AG04450 (cell line): ENCODE measurements at regions not wholly inside any gene's neighbourhood (a gene's known extent, or its start where the extent isn't known, plus 50 kb on each side); places are given as distances from the start of the nearest gene placed in this dataset.

Experiments used
- CTCF ChIA-PET: fragments of 300-600, 350-600 bp; formaldehyde crosslinking; extraction: SDS; loops from one replicate; lab custom pipeline; 2022; ENCODE audit warnings: antibody characterized with exemption, inconsistent platforms; lab: Charles Lee
- POLR2A ChIA-PET: fragments of 350-600 bp; formaldehyde crosslinking; extraction: SDS; loops from one replicate; lab custom pipeline; 2021; ENCODE audit warnings: antibody characterized with exemption, inconsistent platforms; lab: Yijun Ruan, JAX
- DNase-seq: peaks from one replicate; pipeline ENCODE4 v3.0.0-alpha.2; 2011; ENCODE audit warnings: low read depth, low spot score
- H3K27ac ChIP-seq: one replicate; pipeline ENCODE4 v1.5.1; 2012; ENCODE audit warnings: low read depth, low read length, control low read depth
- H3K27me3 ChIP-seq: one replicate; pipeline ENCODE4 v1.6.0; 2012; ENCODE audit warnings: low read length; ENCODE audit not compliant: control insufficient read depth, insufficient read depth
- H3K4me3 ChIP-seq: 2 replicates; pipeline ENCODE4 v1.5.1; 2011; ENCODE audit warnings: mild to moderate bottlenecking, low read depth, low read length, control low read depth
- H3K9me3 ChIP-seq: 2 replicates; pipeline ENCODE4 v1.5.1; 2012; ENCODE audit warnings: low read length; ENCODE audit not compliant: control insufficient read depth, insufficient read depth
- TF ChIP-seq, protein P1 (sequence below): IDR thresholded peaks from 2 replicates; pipeline ENCODE4 v1.5.1; 2011; ENCODE audit warnings: low read depth, low read length, control low read depth, inconsistent platforms

DNA sequence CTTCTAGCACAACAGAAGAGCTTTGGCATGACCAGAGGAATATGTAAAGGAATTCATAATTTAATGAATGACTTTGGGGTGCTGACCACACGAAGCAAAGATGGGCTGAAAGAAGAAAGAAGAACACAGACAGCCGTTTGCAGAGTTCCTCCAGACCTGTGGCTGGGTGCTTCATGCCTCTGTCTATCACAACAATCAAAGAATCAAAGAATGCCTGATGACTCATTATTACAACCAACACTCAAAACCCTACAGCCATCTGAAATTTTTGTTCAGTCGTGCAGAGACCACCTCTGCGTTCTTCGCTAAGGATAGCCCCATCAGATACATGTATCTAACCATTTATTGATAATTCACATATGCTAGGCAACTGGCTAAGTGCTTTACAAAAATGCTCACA is 129.0 kb upstream of the PRICKLE2 start:
- H3K9me3 ChIP-seq: no peaks in the 10 kb centered on the region
- no peaks in the 10 kb centered on the region for H3K27me3 ChIP-seq
- TF ChIP-seq, protein P1, sequence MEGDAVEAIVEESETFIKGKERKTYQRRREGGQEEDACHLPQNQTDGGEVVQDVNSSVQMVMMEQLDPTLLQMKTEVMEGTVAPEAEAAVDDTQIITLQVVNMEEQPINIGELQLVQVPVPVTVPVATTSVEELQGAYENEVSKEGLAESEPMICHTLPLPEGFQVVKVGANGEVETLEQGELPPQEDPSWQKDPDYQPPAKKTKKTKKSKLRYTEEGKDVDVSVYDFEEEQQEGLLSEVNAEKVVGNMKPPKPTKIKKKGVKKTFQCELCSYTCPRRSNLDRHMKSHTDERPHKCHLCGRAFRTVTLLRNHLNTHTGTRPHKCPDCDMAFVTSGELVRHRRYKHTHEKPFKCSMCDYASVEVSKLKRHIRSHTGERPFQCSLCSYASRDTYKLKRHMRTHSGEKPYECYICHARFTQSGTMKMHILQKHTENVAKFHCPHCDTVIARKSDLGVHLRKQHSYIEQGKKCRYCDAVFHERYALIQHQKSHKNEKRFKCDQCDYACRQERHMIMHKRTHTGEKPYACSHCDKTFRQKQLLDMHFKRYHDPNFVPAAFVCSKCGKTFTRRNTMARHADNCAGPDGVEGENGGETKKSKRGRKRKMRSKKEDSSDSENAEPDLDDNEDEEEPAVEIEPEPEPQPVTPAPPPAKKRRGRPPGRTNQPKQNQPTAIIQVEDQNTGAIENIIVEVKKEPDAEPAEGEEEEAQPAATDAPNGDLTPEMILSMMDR: no peak
- POLR2A ChIA-PET: interaction anchor here (0.7 kb wide), 1 partner anchor 11 kb away, joined by 5 read pairs; no protein-coding TSS in a partner anchor
- H3K4me3 ChIP-seq: no peak overlapping the region
- CTCF ChIA-PET: interaction anchor here (0.8 to 1.6 kb wide), 2 partner anchors 130 to 331 kb away, joined by 3 to 4 read pairs; partner anchors contain the start of gene PSMD6
- no peak overlapping the region for H3K27ac ChIP-seq
- DNase-seq: no peak

DNA sequence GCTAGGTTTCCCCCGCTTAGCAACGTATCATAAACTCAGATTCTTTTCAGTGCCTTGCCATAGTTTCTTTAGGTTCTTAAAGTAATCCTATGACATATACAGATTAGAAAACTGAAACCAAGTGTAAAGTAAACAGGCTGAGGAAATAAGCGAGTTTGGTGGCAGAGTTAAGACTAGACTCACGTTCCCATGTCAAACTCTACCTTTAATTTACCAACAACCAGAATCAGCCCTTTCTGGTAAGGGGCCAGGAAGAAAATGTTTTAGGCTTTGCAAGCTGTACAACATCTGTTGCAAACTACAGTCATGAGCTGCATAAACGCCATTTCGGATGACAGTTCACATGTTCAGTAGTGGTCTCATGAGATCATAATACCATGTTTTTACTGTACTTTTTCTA is 128.0 kb upstream of the PRICKLE2 start:
- H3K27me3 ChIP-seq: no peaks in the 10 kb centered on the region
- ChIA-PET POLR2A (no interaction called here), CTCF (interaction anchor here (0.6 to 0.8 kb wide), 2 partner anchors 93 to 330 kb away, joined by 3 read pairs; partner anchors contain the start of gene PSMD6)
- DNase-seq: peak; percentile 29
- peak overlapping the region; percentile 13 for H3K27ac ChIP-seq
- TF ChIP-seq, protein P1: no peak
- peak overlapping the region; percentile 22 for H3K4me3 ChIP-seq
- H3K9me3 ChIP-seq: no peaks in the 10 kb centered on the region

DNA sequence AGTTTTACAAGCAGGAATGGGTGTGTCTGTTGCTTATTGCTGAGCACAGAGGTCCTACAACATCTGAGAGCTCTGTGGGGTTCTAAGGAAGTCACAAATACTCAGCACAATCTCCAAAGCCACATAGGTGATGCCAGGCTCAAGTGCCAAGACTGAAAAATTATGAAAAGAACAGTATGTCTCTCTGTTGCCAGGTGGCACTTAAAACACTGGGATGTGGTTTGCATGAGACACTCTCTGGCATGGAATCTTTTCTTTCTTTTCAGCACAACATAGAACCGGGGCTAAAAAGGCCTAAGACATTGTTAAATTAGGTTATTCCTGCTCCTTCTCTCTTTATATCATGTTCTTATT is 127.3 kb upstream of the PRICKLE2 start:
- TF ChIP-seq, protein P1: no peak
- peak overlapping the region; percentile 60 for H3K27ac ChIP-seq
- no peaks in the 10 kb centered on the region for H3K9me3 ChIP-seq
- ChIA-PET CTCF (no interaction called here), POLR2A (no interaction called here)
- no peak overlapping the region for H3K4me3 ChIP-seq
- H3K27me3 ChIP-seq: no peaks in the 10 kb centered on the region
- DNase-seq: no peak

DNA sequence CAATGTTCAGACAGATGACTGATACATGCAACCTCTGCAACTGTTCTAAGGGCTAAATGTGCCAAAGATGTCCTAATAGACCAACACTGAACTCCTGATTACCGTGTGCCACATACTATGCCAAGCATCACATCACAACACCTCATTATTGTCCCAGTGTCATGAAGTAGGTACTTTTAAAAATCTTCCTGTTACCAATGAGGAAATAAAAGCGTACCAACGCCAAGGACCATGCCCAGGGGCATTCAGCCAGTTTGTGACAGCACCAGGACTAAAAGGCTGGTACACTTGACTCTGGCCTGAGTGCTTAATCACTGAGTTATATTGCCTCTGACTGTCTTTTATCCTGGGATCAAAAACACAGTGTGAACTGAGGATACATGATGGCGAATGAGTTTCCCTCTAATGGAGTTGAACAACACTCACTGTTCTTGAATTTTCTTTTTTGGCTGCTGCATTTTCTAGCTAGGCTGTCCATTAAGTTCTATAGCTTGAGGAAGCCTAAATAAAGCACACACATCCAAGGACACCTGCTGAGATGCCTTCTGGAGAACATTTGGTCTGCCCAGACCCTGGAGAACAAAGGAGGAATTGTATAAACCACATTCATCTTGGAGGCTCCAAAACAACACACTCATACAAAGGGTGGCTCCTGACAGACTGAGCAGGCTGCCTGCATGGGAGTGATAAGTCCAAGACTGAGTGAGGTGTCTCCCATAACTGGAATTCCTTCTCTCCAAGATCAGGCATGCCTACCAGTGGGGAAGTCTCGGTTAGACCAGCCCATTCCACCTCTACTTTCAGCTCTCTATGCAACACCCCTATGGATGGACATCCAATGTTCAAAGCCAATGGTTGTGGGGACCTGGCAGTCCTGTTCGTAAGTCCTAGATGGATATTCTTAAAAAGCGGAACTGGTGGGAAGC is 126.7 kb upstream of the PRICKLE2 start:
- peak overlapping the region; percentile 60 for H3K27ac ChIP-seq
- CTCF ChIA-PET: no interaction called here

More for the DNA sequence above, 126.7 kb upstream of the PRICKLE2 start:
- no peak for DNase-seq
- H3K4me3 ChIP-seq: no peak overlapping the region
- H3K27me3 ChIP-seq: no peaks in the 10 kb centered on the region
- H3K9me3 ChIP-seq: no peaks in the 10 kb centered on the region
- POLR2A ChIA-PET: no interaction called here
- TF ChIP-seq, protein P1: no peak
